ENCODE measurements at regions not wholly inside any gene's neighbourhood (a gene's known extent, or its start where the extent isn't known, plus 50 kb on each side); places are given as distances from the start of the nearest gene placed in this dataset.

DNA sequence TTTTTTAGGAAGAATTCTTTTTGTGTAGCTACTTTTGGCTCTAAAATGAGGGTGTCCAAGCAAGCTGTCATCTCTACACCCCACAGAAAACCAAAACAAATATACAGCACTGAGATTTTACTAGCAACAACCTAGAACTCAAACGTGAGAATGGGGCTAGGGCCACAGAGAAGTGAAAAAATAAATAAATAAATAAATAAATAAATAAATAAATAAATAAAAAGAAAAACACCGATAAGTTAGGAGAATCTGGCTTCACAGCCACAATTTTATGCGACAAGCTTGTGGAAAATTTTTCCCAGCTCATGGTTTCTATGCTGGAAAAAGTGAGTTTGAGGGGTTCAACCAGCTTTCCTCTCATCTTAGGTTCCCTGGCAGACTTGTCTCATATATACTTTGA lies 324.6 kb upstream of the TACR3 start:
- H3K27ac ChIP-seq = no peak overlapping the region
- ChIA-PET POLR2A (ENCODE audit: low non-redundant PET) (no interaction called here), CTCF (interaction anchor here (0.6 kb wide), 1 partner anchor 484 kb away, joined by 5 read pairs; no protein-coding TSS in a partner anchor)
- no peak for DNase-seq (ENCODE audit: low spot score)
- TF ChIP-seq, protein P1, sequence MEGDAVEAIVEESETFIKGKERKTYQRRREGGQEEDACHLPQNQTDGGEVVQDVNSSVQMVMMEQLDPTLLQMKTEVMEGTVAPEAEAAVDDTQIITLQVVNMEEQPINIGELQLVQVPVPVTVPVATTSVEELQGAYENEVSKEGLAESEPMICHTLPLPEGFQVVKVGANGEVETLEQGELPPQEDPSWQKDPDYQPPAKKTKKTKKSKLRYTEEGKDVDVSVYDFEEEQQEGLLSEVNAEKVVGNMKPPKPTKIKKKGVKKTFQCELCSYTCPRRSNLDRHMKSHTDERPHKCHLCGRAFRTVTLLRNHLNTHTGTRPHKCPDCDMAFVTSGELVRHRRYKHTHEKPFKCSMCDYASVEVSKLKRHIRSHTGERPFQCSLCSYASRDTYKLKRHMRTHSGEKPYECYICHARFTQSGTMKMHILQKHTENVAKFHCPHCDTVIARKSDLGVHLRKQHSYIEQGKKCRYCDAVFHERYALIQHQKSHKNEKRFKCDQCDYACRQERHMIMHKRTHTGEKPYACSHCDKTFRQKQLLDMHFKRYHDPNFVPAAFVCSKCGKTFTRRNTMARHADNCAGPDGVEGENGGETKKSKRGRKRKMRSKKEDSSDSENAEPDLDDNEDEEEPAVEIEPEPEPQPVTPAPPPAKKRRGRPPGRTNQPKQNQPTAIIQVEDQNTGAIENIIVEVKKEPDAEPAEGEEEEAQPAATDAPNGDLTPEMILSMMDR (conservative IDR thresholded peaks at IDR 0.05; ENCODE audit: low read depth) = no peak

DNA sequence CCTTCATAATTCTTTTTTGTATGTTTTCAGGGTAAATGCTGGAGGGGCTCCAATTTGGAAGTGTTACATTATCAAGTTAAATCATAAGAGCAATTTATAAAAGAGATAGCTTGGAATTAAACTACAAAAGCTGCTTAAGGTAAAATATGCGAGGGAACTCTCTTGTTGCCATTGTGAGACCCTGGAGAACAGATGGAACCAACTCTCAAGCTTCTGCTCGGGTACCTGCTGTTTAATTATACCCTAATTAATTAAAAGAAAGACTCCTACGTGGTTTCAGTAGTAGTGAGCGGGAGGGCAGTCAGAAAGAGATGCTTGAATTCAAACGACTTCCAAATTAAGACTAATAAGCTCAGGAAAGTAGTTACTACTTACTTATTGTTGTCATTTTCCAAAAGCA lies 313.1 kb upstream of the TACR3 start:
- ChIA-PET POLR2A (ENCODE audit: low non-redundant PET) (no interaction called here), CTCF (no interaction called here)
- TF ChIP-seq, protein P1 (conservative IDR thresholded peaks at IDR 0.05; ENCODE audit: low read depth) = no peak
- no peak overlapping the region for H3K27ac ChIP-seq
- no peak for DNase-seq (ENCODE audit: low spot score)

DNA sequence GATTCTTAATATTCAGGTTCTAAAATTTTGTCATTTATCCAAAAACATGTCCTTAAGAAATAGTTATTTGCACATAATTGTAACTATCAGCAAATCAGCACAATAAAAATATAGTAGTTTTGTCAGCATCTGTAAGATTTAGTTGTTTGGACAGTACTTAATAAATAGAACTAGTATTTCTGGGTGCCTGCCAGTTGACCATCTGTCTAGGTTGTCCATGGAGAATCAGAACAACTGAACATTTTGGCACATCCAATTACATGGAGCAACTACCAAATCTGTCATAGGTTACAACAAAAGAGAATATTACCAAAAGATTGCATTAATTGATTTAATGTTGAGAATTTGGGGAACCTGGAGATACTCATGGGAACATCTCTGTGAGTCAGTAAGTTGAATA lies 305.5 kb upstream of the TACR3 start:
- ChIA-PET POLR2A (ENCODE audit: low non-redundant PET) (no interaction called here), CTCF (no interaction called here)
- TF ChIP-seq, protein P1 (conservative IDR thresholded peaks at IDR 0.05; ENCODE audit: low read depth) = no peak
- DNase-seq (ENCODE audit: low spot score) = no peak
- no peak overlapping the region for H3K27ac ChIP-seq

DNA sequence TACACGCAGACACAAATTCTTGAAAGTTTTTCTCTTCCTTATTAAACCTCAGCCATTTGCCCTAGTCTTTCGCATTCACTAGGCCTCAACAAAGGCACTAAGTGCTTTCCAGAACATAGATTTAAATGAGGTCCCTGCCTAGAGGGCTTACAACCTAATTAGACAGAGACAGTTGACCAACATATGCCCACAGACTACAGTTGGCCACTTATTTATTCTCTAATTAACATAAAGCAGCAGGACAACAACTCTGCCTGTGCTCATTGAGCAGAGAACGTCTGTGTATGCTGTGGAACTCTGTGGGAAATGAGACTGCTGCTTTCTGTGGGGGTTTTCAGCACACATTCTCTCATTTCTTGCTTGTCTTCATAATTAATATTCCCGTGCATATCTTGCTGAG lies 303.0 kb upstream of the TACR3 start:
- CTCF ChIA-PET = no interaction called here
- TF ChIP-seq, protein P1 (conservative IDR thresholded peaks at IDR 0.05; ENCODE audit: low read depth) = no peak
- POLR2A ChIA-PET (ENCODE audit: low non-redundant PET) = no interaction called here

DNA sequence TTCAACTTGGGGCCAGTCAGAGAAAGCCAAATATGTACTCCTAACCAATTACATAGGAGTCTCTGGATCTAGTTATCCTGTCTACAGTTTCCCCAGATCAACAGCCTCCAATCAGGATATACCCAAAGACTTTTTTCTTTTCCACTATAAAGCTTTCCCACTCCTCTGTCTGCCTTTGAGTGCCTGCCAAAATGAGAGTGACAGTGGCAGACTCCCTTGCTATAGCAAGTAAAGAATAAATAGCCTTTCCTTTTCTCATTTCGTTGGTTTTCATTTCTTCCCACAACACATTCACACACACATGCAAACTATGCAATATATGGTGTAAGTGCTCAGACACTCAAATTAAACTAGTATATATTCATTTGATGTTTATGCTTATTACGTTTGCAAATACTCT lies 302.4 kb upstream of the TACR3 start:
- no peak for DNase-seq (ENCODE audit: low spot score)
- POLR2A ChIA-PET (ENCODE audit: low non-redundant PET) = no interaction called here
- CTCF ChIA-PET = interaction anchor here (0.5 kb wide), 1 partner anchor 974 kb away, joined by 3 read pairs; no protein-coding TSS in a partner anchor
- TF ChIP-seq, protein P1 (conservative IDR thresholded peaks at IDR 0.05; ENCODE audit: low read depth) = no peak
- H3K27ac ChIP-seq = no peak overlapping the region

More for the DNA sequence above, 303.0 kb upstream of the TACR3 start:
- DNase-seq (ENCODE audit: low spot score) = no peak
- H3K27ac ChIP-seq = no peak overlapping the region

DNA sequence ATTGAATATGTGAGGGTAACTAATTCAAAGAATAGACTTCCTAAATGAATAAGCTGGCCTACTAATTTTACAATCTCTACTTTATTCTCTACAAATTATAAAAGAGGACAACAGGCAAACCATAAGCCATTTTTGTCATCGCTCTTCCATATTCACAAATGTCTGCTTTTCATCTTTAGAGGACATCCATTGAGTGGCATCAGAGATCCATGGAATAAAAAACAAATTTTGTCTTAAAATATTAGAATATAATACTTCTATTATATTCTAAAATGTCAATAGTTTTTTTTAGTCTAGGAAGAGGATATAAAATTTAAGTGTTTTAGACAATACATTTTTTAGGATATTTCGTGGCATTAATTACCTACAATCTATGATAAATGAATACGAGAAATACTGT lies 300.9 kb upstream of the TACR3 start:
- POLR2A ChIA-PET (ENCODE audit: low non-redundant PET) = no interaction called here
- CTCF ChIA-PET = no interaction called here
- TF ChIP-seq, protein P1 (conservative IDR thresholded peaks at IDR 0.05; ENCODE audit: low read depth) = no peak
- no peak overlapping the region for H3K27ac ChIP-seq
- DNase-seq (ENCODE audit: low spot score) = no peak

DNA sequence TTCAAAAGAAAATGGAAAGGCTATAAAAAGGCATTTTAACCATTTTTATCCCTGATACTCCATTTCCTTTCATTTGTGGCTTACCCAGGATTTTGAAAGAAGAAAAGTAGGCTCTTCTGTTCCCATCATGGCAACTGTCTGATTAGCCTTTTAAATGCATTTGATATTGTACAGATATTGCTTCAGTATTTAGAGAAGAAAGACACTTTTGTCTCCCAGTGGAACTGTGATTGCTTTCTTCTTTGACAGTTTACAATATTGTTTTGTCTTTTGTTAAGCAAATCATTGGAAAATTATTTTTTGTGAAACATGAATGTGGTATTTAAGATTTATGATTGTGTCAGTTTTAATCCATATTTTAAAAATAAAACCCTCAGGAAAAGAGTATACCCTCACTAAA lies 297.4 kb upstream of the TACR3 start:
- CTCF ChIA-PET = no interaction called here
- POLR2A ChIA-PET (ENCODE audit: low non-redundant PET) = no interaction called here
- DNase-seq (ENCODE audit: low spot score) = no peak
- TF ChIP-seq, protein P1 (conservative IDR thresholded peaks at IDR 0.05; ENCODE audit: low read depth) = no peak
- H3K27ac ChIP-seq = no peak overlapping the region
